ENCODE measurements at regions not wholly inside any gene's neighbourhood (a gene's known extent, or its start where the extent isn't known, plus 50 kb on each side); places are given as distances from the start of the nearest gene placed in this dataset.

DNA sequence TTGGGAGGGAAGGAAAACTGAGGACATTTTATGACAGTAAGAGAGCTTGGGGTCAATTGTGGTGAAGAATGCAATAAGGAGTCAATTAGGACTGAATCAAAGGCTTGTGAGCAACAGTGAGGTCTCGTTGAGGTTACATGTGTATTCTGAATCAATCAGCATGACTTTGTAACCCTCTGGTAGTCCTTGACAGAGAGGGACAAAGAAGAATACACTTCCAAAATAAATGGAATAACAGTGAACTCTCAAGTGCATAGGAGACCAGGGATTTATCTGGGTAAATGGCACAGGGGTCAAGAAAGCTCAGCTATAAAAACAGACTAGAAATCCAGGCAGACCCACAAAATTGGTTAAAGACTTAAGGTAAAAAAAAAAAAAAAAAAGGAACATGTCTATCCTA lies 85.1 kb upstream of the NAV3 start:
- Histone ChIP-seq H3K79me2 (ENCODE audit: insufficient read depth, low read length) (no peaks in the 10 kb centered on the region), H3K9ac (ENCODE audit: low read depth, low read length, poor library complexity, severe bottlenecking) (no peak overlapping the region), H2AFZ (ENCODE audit: low read length) (no peak overlapping the region), H3K4me2 (ENCODE audit: low read depth, low read length, poor library complexity, severe bottlenecking) (no peak overlapping the region), H3K27me3 (ENCODE audit: insufficient read depth, low read length, poor library complexity, severe bottlenecking) (no peaks in the 10 kb centered on the region), H3K9me3 (ENCODE audit: insufficient read depth, low read depth, low read length) (no peaks in the 10 kb centered on the region), H3K9me2 (replicated peaks; ENCODE audit: low read depth, low read length) (no peaks in the 10 kb centered on the region; the same call in 1 of the 2 replicates), H3K4me1 (ENCODE audit: insufficient read depth, low read length, poor library complexity, severe bottlenecking) (no peaks in the 10 kb centered on the region), H3K36me3 (ENCODE audit: insufficient read depth, low read length) (no peaks in the 10 kb centered on the region), H3K4me3 (ENCODE audit: low read length, poor library complexity, severe bottlenecking) (no peak overlapping the region), H4K20me1 (ENCODE audit: insufficient read depth, low read length, poor library complexity, severe bottlenecking) (no peaks in the 10 kb centered on the region), H3F3A (ENCODE audit: low read depth) (no peaks in the 10 kb centered on the region)
- TF ChIP-seq CTCF (conservative IDR thresholded peaks at IDR 0.05; ENCODE audit: low read length), result no peak
- TF ChIP-seq EZH2phosphoT487 (IDR thresholded peaks at IDR 0.05; ENCODE audit: borderline replicate concordance), result no peak

GRCh38 chr12:77742631-77743030 lies 88.1 kb upstream of the NAV3 start:
- TF ChIP-seq CTCF (conservative IDR thresholded peaks at IDR 0.05; ENCODE audit: low read length), result no peak
- TF ChIP-seq EZH2phosphoT487 (IDR thresholded peaks at IDR 0.05; ENCODE audit: borderline replicate concordance), result no peak
- H3K4me1 ChIP-seq (ENCODE audit: insufficient read depth, low read length, poor library complexity, severe bottlenecking), result no peaks in the 10 kb centered on the region
- H3F3A ChIP-seq (ENCODE audit: low read depth), result no peaks in the 10 kb centered on the region
- no peaks in the 10 kb centered on the region for H3K36me3 ChIP-seq (ENCODE audit: insufficient read depth, low read length)
- no peaks in the 10 kb centered on the region for H3K79me2 ChIP-seq (ENCODE audit: insufficient read depth, low read length)
- H3K9ac ChIP-seq (ENCODE audit: low read depth, low read length, poor library complexity, severe bottlenecking), result no peak overlapping the region
- no peak overlapping the region for H3K4me2 ChIP-seq (ENCODE audit: low read depth, low read length, poor library complexity, severe bottlenecking)
- no peak overlapping the region for H3K4me3 ChIP-seq (ENCODE audit: low read length, poor library complexity, severe bottlenecking)
- H3K9me3 ChIP-seq (ENCODE audit: insufficient read depth, low read depth, low read length), result no peaks in the 10 kb centered on the region
- no peaks in the 10 kb centered on the region for H4K20me1 ChIP-seq (ENCODE audit: insufficient read depth, low read length, poor library complexity, severe bottlenecking)
- H3K27me3 ChIP-seq (ENCODE audit: insufficient read depth, low read length, poor library complexity, severe bottlenecking), result no peaks in the 10 kb centered on the region
- no peak overlapping the region for H2AFZ ChIP-seq (ENCODE audit: low read length)
- no peaks in the 10 kb centered on the region; the same call in 1 of the 2 replicates for H3K9me2 ChIP-seq (replicated peaks; ENCODE audit: low read depth, low read length)

DNA sequence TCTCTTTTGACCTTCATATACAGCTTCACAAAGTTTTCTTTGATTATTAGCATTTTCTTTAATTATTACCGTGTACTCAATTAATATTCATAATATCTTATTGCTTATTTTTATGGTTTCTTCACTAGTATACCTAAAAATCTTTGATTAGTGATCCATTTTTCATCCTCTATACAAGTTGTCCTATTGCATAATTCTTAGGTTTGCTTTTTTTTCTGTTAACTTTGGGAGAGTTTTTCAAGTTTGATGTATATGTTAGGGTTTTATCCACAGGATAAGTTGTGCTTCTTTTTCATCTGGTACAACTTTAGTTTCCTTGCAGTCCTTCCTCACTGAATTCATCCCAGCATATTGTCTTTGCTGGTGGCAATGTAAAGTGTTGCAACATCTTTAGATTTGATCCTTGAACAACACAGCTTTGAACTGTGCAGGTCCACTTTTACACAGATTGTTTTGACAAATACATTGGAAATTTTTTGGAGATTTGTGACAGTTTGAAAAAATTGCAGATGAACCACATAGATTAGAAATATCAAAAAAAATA lies 88.6 kb upstream of the NAV3 start:
- H3K27me3 ChIP-seq (ENCODE audit: insufficient read depth, low read length, poor library complexity, severe bottlenecking), result no peaks in the 10 kb centered on the region
- no peaks in the 10 kb centered on the region for H3K4me1 ChIP-seq (ENCODE audit: insufficient read depth, low read length, poor library complexity, severe bottlenecking)
- no peak overlapping the region for H3K9ac ChIP-seq (ENCODE audit: low read depth, low read length, poor library complexity, severe bottlenecking)
- H3K9me2 ChIP-seq (replicated peaks; ENCODE audit: low read depth, low read length), result no peaks in the 10 kb centered on the region; the same call in 1 of the 2 replicates
- H3K4me3 ChIP-seq (ENCODE audit: low read length, poor library complexity, severe bottlenecking), result no peak overlapping the region
- H3K79me2 ChIP-seq (ENCODE audit: insufficient read depth, low read length), result no peaks in the 10 kb centered on the region
- H2AFZ ChIP-seq (ENCODE audit: low read length), result no peak overlapping the region
- TF ChIP-seq CTCF (conservative IDR thresholded peaks at IDR 0.05; ENCODE audit: low read length) (no peak), EZH2phosphoT487 (IDR thresholded peaks at IDR 0.05; ENCODE audit: borderline replicate concordance) (no peak)
- no peaks in the 10 kb centered on the region for H4K20me1 ChIP-seq (ENCODE audit: insufficient read depth, low read length, poor library complexity, severe bottlenecking)
- H3K4me2 ChIP-seq (ENCODE audit: low read depth, low read length, poor library complexity, severe bottlenecking), result no peak overlapping the region
- H3F3A ChIP-seq (ENCODE audit: low read depth), result no peaks in the 10 kb centered on the region
- no peaks in the 10 kb centered on the region for H3K36me3 ChIP-seq (ENCODE audit: insufficient read depth, low read length)
- no peaks in the 10 kb centered on the region for H3K9me3 ChIP-seq (ENCODE audit: insufficient read depth, low read depth, low read length)

All from Loucy (cell line).